ENCODE measurements at regions not wholly inside any gene's neighbourhood (a gene's known extent, or its start where the extent isn't known, plus 50 kb on each side); places are given as distances from the start of the nearest gene placed in this dataset.

GRCh38 chr6:14498748-14499147 lies 381.2 kb downstream of the CD83 start:
- Histone ChIP-seq H2AFZ (ENCODE audit: control insufficient read depth, low read depth, low read length) (no peak overlapping the region), H3K4me2 (ENCODE audit: control insufficient read depth, insufficient read depth) (no peak overlapping the region), H3K9ac (ENCODE audit: control insufficient read depth, insufficient read depth, low read length) (no peak overlapping the region), H3K4me3 (no peak overlapping the region), H3K4me1 (ENCODE audit: control insufficient read depth, insufficient read depth, low read length) (no peaks in the 10 kb centered on the region), H3K9me3 (replicated peaks; ENCODE audit: control insufficient read depth, insufficient read depth, low read length) (no peaks in the 10 kb centered on the region), H3K79me2 (ENCODE audit: control insufficient read depth, insufficient read depth, low read length) (no peaks in the 10 kb centered on the region), H3K36me3 (ENCODE audit: control insufficient read depth in 2 of 2, insufficient read depth in 2 of 2, low read length in 1 of 2) (no peaks in the 10 kb centered on the region), H4K20me1 (ENCODE audit: control insufficient read depth, insufficient read depth) (no peaks in the 10 kb centered on the region), H3K27ac (ENCODE audit: control insufficient read depth, insufficient read depth) (no peak overlapping the region), H3K27me3 (replicated peaks in 1 of 2; ENCODE audit: control insufficient read depth in 2 of 2, insufficient read depth in 2 of 2, low read length in 1 of 2) (no peaks in the 10 kb centered on the region; a peak in 1 of 4 replicates)
- ChIA-PET SMC1A (ENCODE audit: uncharacterized antibody, unreplicated experiment) (interaction anchor here (0.6 to 0.8 kb wide), 2 partner anchors 272 to 318 kb away, joined by 3 read pairs; no protein-coding TSS in a partner anchor), RAD21 (ENCODE audit: unreplicated experiment) (no interaction called here), CTCF (interaction anchor here (0.6 to 1.1 kb wide), 2 partner anchors 182 to 209 kb away, joined by 3 to 4 read pairs; no protein-coding TSS in a partner anchor), POLR2A (interaction anchor here (0.6 to 0.7 kb wide), 3 partner anchors 271 to 1122 kb away, joined by 3 to 5 read pairs (median 3); no protein-coding TSS in a partner anchor)
- 0% methylated on average over 1 of the region's 1 CpG for WGBS (ENCODE audit: insufficient coverage, insufficient replicate concordance, low lambda C conversion rate, missing lambda C conversion rate)
- no peak for DNase-seq (ENCODE audit: low read depth, low spot score)
- BruUV-seq (replicated peaks) = no TSS peak
- TF ChIP-seq SP1 (IDR thresholded peaks at IDR 0.05; ENCODE audit: low read depth, low read length) = no peak
- TF ChIP-seq CREB1 (IDR thresholded peaks at IDR 0.05; ENCODE audit: low read depth) = no peak
- TF ChIP-seq ELK1 (IDR thresholded peaks at IDR 0.05; ENCODE audit: low read depth, low read length) = no peak
- no peak for TF ChIP-seq ZNF274 (IDR thresholded peaks at IDR 0.05; ENCODE audit: insufficient read depth, insufficient read length)
- no peak for TF ChIP-seq HDAC6 (IDR thresholded peaks at IDR 0.05; ENCODE audit: unreplicated experiment)
- TF ChIP-seq IRF4 (IDR thresholded peaks at IDR 0.05; ENCODE audit: low read depth, low read length) = no peak
- no peak for TF ChIP-seq PAX8 (IDR thresholded peaks at IDR 0.05)
- TF ChIP-seq ATF3 (IDR thresholded peaks at IDR 0.05; ENCODE audit: borderline replicate concordance, extremely low read depth, low read depth, low read length) = no peak
- no peak for TF ChIP-seq ASH2L (IDR thresholded peaks at IDR 0.05; ENCODE audit: borderline replicate concordance, low read depth)
- TF ChIP-seq E2F8 (IDR thresholded peaks at IDR 0.05; ENCODE audit: low read depth, partially characterized antibody) = no peak
- no peak for TF ChIP-seq CBX3 (IDR thresholded peaks at IDR 0.05; ENCODE audit: borderline replicate concordance, low read depth)
- TF ChIP-seq POU2F2 (IDR thresholded peaks at IDR 0.05; ENCODE audit: borderline replicate concordance, low read depth, low read length) = no peak
- TF ChIP-seq FOXM1 (IDR thresholded peaks at IDR 0.05; ENCODE audit: low read depth, low read length) = no peak
- TF ChIP-seq TARDBP (IDR thresholded peaks at IDR 0.05; ENCODE audit: borderline replicate concordance) = no peak
- no peak for TF ChIP-seq RUNX3 (IDR thresholded peaks at IDR 0.05; ENCODE audit: low read length)
- no peak for ATAC-seq
- intact Hi-C loops (cut with micrococcal nuclease; ENCODE audit: unreplicated experiment) (no loop called here), in situ Hi-C loops (cut with MboI) (no loop called here)
- FAIRE-seq = no peak

All from GM12878 (cell line).